Putamen (tissue), 1 donor: ENCODE measurements at regions not wholly inside any gene's neighbourhood (a gene's known extent, or its start where the extent isn't known, plus 50 kb on each side); places are given as distances from the start of the nearest gene placed in this dataset.
"Not testable (repeated sequence)": the region's sequence is repeated elsewhere in the genome, so short reads cannot be mapped to it uniquely, and the experiment has no call there.

Source experiments
- DNase-seq: peaks from one replicate; pipeline ENCODE4 v3.0.0-alpha.2; 2016; ENCODE audit warnings: low spot score

DNA sequence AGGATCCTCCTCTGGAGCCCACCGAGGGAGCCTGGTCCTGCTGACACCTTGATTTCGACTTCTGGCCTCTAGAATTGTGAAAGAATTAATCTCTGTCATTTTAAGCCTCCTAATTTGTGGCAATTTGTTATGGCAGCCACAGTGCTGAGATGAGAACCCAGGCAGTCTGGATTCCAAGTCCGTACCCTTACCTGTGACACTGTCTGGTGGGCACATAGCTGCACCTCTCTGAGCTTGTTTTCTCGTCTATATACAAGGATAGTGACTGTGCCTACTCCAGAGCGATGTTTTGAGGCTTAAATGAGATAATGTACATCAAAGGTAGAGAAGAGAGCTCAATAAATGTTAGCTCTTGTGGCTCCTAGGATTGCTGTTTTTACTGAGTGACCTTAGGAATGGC, 128.4 kb upstream of the MPHOSPH6 start:
- DNase-seq = no peak

DNA sequence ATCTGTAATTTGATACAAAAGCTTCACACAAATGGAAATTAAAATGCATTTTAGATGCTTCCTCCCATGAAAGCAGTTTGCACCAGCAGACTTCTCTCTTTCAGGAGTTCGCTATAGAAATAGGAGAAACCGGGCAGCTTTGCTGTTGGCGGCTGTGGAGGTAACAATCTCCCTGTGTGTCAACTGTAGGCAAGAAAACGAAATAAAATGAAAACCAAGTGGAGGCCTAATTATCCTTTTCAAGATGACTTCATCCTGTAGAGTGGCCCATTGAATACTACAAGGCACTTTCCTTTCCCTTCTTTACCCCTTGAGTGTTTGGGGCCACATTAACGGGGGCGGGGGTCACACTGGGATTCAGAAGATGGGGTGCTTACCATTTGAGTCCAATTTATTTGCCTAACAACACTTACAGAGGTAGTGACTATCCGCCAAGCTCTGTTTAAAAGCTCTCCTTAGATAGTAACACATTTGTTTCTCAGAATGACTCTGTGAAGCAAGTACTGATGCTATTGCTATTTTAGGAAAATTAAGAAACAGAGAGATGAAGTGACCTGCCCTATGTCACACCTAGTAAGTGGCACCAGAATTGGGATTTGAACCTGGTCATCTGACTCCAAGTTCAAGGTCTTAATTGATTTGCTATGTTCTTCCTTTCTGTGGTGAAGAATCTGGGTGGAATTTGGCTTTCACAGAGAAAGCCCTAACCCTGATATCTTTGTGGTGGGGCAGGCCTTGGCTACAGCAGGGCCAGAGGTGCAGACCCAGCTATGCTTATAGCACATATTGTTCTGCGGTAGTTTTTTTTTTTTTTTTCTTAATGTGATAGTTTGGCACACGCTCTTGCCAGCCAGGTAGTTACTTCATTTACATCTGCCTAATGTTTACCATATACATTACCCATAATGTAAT, 125.5 kb upstream of the MPHOSPH6 start:
- no peak for DNase-seq

DNA sequence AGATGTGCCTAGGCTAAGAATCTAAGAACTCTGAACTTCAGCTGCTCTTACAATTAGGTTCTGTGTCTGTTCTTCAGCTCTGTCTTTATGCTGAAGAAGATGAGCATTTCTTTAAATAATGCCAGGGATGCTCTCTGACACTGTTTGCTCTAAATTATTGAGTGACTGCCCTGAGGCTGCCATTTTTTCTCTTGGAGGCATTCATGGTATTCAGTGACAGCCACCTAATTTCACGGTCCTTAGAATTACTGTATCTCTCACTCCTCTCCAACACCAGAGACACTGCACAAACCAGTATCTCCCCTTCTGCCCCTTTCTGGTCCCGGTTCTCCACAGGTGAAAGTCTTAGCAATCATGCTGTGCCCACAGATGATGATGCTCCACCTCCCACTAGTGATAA, 123.6 kb upstream of the MPHOSPH6 start:
- DNase-seq = no peak

- DNase-seq = no peak
These were observed 117.9 kb upstream of the MPHOSPH6 start for GRCh38 chr16:82287937-82288336.

- no peak for DNase-seq
These were observed 112.6 kb upstream of the MPHOSPH6 start for GRCh38 chr16:82282662-82283061.

DNA sequence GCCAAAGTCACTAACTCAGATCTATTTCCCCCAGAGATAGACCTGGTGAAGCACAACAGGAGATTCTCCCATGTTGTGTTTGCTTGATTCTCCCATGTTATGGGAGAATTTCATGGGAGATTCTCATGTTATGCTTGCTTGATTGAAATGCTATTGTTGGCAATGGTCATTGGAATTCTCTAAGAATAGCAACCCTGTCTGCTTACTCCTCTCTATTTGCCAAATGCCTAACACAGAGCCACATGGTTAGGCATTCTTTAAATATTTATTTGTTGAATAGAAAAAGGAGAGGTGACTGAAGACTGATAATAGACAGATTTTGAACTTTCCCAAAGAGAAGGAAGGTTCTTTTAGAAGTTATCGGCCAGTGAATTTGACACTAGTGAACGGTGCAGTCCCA, 111.5 kb upstream of the MPHOSPH6 start:
- no peak for DNase-seq

DNA sequence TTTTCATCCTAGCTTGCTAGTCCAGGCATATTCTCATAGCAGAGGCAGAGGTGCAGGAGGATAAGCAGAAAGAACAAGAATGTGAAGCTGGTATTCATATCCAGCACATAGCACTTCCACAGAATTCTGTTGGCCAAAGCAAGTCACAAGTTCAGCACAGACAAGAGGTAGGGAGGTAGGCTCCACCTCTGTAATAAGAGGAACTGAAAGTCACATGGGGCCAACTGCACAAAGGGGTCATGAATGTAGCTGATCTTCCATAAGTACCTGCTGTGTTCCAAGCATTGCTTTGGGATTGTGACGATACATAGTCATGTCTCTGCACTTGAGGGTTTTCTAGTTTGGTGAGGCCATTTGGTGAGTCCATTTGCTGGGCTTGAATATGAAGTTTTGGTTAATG, 110.8 kb upstream of the MPHOSPH6 start:
- DNase-seq = no peak

GRCh38 chr16:82275349-82275748, 105.3 kb upstream of the MPHOSPH6 start:
- not testable (repeated sequence) for DNase-seq

GRCh38 chr16:82271636-82272035, 101.6 kb upstream of the MPHOSPH6 start:
- DNase-seq = no peak

- not testable (repeated sequence) for DNase-seq
These were observed 97.7 kb upstream of the MPHOSPH6 start for GRCh38 chr16:82267675-82268074.

GRCh38 chr16:82265809-82266208, 95.8 kb upstream of the MPHOSPH6 start:
- no peak for DNase-seq

DNA sequence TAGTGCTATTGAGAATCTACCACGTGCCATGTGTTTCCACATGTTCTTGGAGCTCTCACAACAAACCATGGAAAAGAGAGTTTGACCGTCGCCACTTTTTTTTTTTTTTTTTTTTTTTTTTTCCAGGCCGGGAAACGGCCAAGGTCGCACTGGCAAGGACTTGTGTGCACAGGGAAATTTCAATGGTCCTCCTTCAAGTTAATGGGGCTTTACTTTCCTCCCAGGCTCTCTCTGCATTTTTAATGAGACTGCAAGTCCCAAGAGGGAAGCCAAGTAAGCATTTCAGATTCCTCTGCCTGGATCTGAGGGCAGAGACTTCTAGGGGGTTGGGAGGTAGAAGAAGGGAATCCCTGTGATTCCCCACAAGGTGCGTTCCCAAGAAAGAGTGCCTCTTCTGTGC, 94.7 kb upstream of the MPHOSPH6 start:
- DNase-seq = no peak

- peak; percentile 64 for DNase-seq
These were observed 93.6 kb upstream of the MPHOSPH6 start for GRCh38 chr16:82263521-82264143.

GRCh38 chr16:82262244-82262643, 92.2 kb upstream of the MPHOSPH6 start:
- no peak for DNase-seq

DNA sequence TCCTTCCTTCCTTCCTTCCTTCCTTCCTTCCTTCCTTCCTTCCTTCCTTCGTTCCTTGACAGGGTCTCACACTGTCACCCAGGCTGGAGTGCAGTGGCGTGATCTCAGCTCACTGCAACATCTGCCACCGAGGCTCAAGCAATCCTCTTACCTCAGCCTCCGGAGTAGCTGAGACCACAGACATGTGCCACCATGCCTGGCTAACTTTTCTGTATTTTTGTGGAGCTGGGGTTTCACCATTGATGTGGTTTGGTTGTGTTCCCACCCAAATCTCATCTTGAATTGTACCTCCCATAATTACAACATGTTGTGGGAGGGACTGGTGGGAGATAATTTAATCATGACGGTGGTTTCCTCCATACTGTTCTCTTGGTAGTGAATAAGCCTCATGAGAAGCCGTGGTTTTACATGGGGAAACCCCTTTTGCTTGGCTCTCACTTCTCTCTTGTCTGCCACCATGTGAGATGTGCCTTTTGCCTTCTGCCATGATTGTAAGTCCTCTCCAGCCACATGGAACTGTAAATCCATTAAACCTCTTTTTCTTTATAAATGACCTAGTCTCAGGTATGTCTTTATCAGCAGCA, 90.3 kb upstream of the MPHOSPH6 start:
- no peak for DNase-seq

DNA sequence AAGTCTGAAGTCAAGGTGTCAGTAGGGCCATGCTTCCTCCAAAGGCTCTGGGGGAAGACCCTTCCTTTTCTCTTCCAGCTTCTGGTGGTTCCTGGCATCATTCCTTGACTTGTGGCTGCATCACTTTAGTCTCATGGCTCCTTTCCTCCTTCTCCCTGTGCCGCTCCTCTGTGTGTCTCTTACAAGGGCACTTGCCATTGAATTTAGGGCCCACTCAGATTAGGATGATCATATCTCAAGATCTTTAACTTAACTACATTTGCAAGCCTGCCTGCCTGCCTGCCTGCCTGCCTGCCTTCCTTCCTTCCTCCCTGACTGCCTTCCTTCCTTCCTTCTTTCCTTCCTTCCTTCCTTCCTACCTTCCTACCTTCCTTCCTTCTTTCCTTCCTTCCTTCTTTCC, 89.7 kb upstream of the MPHOSPH6 start:
- DNase-seq = no peak

- no peak for DNase-seq
These were observed 88.0 kb upstream of the MPHOSPH6 start for GRCh38 chr16:82257990-82258389.

- peak; percentile 32 for DNase-seq
These were observed 82.6 kb upstream of the MPHOSPH6 start for GRCh38 chr16:82252582-82252981.

DNA sequence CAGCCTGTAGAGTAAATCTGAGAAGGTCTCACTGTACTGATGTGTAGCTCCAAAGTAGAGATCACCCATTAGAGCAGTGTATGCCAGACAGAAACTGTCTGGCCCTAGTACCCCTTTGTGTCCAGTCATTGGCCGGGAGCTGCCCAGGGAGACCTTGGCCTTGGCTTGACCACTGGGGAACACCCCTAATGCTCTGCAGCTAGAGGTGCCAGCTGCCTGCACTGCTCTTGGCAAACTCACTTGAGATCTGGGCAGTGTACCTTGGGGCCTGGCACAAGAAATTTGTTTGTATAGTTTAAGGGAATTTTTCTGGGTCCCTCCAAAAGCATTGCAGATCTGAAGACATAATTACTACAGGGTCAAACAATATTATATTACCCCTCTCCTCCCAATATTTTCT, 78.7 kb upstream of the MPHOSPH6 start:
- DNase-seq = no peak

DNA sequence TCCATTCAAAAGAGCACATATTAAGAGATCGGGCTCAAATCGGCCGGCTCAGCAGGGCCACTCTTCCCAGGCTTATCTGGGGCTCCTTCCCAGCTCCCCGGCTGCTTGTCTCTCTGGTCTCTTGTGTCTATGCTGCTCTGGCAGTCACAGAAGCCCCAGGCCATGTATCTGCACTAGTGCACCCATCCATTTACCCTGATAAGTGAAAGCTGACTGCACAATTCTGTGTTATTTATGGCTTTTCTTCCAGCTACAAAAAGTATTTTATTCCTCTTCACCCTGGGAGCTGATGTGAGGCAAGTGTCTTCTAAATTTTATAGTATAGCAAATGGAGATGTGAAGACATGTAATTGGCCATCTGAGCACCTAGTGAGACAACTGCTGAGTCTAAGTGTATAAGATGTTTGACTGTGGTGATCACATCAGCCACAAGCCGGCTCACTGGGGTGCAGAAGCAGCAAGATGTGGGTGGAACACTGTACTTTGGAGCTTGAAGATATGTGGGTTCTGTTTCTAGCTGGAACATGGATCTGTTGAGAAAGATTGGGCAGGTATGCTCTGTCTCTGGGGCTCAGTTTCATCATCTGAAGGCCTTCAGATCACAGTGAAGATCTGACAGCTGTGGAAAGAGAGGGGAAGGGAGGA, 78.1 kb upstream of the MPHOSPH6 start:
- no peak for DNase-seq

DNA sequence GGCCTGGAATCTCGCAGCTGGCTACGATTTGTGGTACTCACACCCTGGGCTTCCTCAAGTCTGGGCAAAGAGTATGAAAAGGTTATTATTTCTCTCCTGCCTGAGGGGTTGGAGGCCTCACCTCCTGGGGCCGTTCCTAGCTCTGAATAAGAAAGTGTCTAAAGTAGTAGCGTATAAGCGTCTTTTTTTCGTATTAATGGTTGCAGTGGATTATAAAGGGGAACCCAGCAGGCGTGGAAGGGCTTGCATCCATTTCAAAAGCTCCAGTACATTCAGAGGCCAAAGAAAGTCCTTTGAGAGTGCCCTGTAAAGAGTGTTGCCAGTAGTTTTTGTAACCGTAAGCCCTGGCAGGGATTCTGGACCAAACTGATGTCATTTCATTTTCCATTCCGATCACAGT, 72.2 kb upstream of the MPHOSPH6 start:
- DNase-seq = peak; percentile 16

- DNase-seq = no peak
These were observed 71.5 kb upstream of the MPHOSPH6 start for GRCh38 chr16:82241469-82242052.
